Upper lobe of left lung (tissue), 4 donors: ENCODE measurements at regions not wholly inside any gene's neighbourhood (a gene's known extent, or its start where the extent isn't known, plus 50 kb on each side); places are given as distances from the start of the nearest gene placed in this dataset.

Experiments used
- POLR2A ChIP-seq, 4 donors: fragments of 450-650 bp; IDR thresholded peaks; one replicate each; pipeline ENCODE4 v1.5.1; 2016 to 2017; ENCODE audit warnings: antibody characterized with exemption in 4 of 4, mild to moderate bottlenecking in 2 of 4
- TF ChIP-seq, protein P1 (sequence below), 6 experiments: fragments of 450-650 bp in 4 of 6; fragments of 200-600 bp in 2 of 6; sonication (generic) in 2 of 6; IDR thresholded peaks; one replicate each; pipeline ENCODE4 v1.5.1; 2016 to 2019; ENCODE audit warnings: antibody characterized with exemption in 6 of 6

DNA sequence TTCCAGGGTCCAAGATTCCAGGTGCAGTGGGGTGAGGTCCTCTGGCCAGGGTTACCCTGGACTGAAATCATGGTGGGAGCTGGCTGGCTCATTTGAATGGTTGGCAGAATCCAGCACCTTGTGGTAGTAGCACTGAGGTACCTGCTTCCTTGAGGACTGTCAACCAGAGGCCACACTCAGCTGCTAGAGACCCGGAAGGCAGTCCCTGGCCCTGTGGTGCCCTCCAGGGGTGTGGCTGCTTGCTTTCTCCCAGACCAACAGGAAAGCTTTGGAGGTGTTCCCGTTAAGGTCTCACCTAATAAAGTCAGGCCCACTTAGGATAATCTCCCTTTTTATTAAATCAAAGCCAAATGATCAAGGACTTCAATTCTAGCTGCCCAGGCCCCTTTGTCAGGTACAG is 107.7 kb upstream of the GDF10 start:
- TF ChIP-seq POLR2A (IDR thresholded peaks at IDR 0.05) = no peak
- TF ChIP-seq, protein P1, sequence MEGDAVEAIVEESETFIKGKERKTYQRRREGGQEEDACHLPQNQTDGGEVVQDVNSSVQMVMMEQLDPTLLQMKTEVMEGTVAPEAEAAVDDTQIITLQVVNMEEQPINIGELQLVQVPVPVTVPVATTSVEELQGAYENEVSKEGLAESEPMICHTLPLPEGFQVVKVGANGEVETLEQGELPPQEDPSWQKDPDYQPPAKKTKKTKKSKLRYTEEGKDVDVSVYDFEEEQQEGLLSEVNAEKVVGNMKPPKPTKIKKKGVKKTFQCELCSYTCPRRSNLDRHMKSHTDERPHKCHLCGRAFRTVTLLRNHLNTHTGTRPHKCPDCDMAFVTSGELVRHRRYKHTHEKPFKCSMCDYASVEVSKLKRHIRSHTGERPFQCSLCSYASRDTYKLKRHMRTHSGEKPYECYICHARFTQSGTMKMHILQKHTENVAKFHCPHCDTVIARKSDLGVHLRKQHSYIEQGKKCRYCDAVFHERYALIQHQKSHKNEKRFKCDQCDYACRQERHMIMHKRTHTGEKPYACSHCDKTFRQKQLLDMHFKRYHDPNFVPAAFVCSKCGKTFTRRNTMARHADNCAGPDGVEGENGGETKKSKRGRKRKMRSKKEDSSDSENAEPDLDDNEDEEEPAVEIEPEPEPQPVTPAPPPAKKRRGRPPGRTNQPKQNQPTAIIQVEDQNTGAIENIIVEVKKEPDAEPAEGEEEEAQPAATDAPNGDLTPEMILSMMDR (IDR thresholded peaks at IDR 0.05) = no peak
